B cell (primary cell): ENCODE measurements at regions not wholly inside any gene's neighbourhood (a gene's known extent, or its start where the extent isn't known, plus 50 kb on each side); places are given as distances from the start of the nearest gene placed in this dataset.

Experiments
- CTCF ChIP-seq: fragments of 200-600 bp; IDR thresholded peaks from one replicate; pipeline ENCODE4 v1.8.0; 2022; ENCODE audit warnings: antibody characterized with exemption, mild to moderate bottlenecking
- EZH2 ChIP-seq: IDR thresholded peaks from 2 replicates; pipeline ENCODE4 v1.6.1; 2012; ENCODE audit warnings: borderline replicate concordance, low read depth, mild to moderate bottlenecking, moderate library complexity, low read length; ENCODE audit not compliant: insufficient read depth, poor library complexity, severe bottlenecking

- TF ChIP-seq CTCF (no peak), EZH2 (no peak)
Observed at GRCh38 chr16:81170824-81171223, 67.7 kb upstream of the BCO1 start.
